Nucleus accumbens (tissue), 56 donors: ENCODE measurements at regions not wholly inside any gene's neighbourhood (a gene's known extent, or its start where the extent isn't known, plus 50 kb on each side); places are given as distances from the start of the nearest gene placed in this dataset.
"Not testable (repeated sequence)": the region's sequence is repeated elsewhere in the genome, so short reads cannot be mapped to it uniquely, and the experiment has no call there.

Experiments
- DNase-seq, 56 donors: peaks; one replicate each; lab custom pipeline; 2025; lab: John Stamatoyannopoulos, UW

GRCh38 chr5:1961952-1962595 is 79.3 kb upstream of the IRX4 start:
- DNase-seq, result no peak

GRCh38 chr5:1961304-1961946 is 78.7 kb upstream of the IRX4 start:
- DNase-seq, result no peak

- no peak for DNase-seq
These were observed 78.0 kb upstream of the IRX4 start for GRCh38 chr5:1960595-1961303.

GRCh38 chr5:1959725-1960581 is 77.2 kb upstream of the IRX4 start:
- DNase-seq, result no peak

GRCh38 chr5:1959231-1959630 is 76.5 kb upstream of the IRX4 start:
- no peak for DNase-seq

- DNase-seq, result no peak
These were observed 75.7 kb upstream of the IRX4 start for GRCh38 chr5:1958211-1959010.

GRCh38 chr5:1955586-1955985 is 72.9 kb upstream of the IRX4 start:
- no peak for DNase-seq

- not testable (repeated sequence) for DNase-seq
These were observed 71.0 kb upstream of the IRX4 start for GRCh38 chr5:1953710-1954109.

GRCh38 chr5:1952444-1953099 is 69.8 kb upstream of the IRX4 start:
- DNase-seq, result no peak

- no peak for DNase-seq
These were observed 69.3 kb upstream of the IRX4 start for GRCh38 chr5:1952021-1952420.

GRCh38 chr5:1951165-1951816 is 68.6 kb upstream of the IRX4 start:
- DNase-seq, result no peak

GRCh38 chr5:1950708-1951103 is 68.0 kb upstream of the IRX4 start:
- DNase-seq, result no peak

GRCh38 chr5:1950096-1950707 is 67.5 kb upstream of the IRX4 start:
- no peak for DNase-seq

- DNase-seq, result no peak
These were observed 66.5 kb upstream of the IRX4 start for GRCh38 chr5:1949253-1949652.

- no peak for DNase-seq
These were observed 66.0 kb upstream of the IRX4 start for GRCh38 chr5:1948663-1949191.

GRCh38 chr5:1948111-1948510 is 65.4 kb upstream of the IRX4 start:
- DNase-seq, result no peak

- DNase-seq, result no peak
These were observed 64.1 kb upstream of the IRX4 start for GRCh38 chr5:1946776-1947175.

- DNase-seq, result no peak
These were observed 63.5 kb upstream of the IRX4 start for GRCh38 chr5:1946122-1946677.
